H9 (cell line): ENCODE measurements at regions not wholly inside any gene's neighbourhood (a gene's known extent, or its start where the extent isn't known, plus 50 kb on each side); places are given as distances from the start of the nearest gene placed in this dataset.

ENCODE experiments used
- DNase-seq: peaks from one replicate; pipeline ENCODE4 v3.0.0-alpha.2; 2017
- H2AFZ ChIP-seq: one replicate; pipeline ENCODE4 v1.6.1; 2013; ENCODE audit warnings: mild to moderate bottlenecking, low read length, control low read depth, moderate library complexity
- H2AK5ac ChIP-seq: 2 replicates; pipeline ENCODE4 v1.6.1; 2013; ENCODE audit warnings: low read length, control low read depth, mixed read lengths; ENCODE audit not compliant: insufficient read length
- H2BK120ac ChIP-seq: one replicate; pipeline ENCODE4 v1.6.1; 2013; ENCODE audit warnings: low read depth, mild to moderate bottlenecking, low read length, control low read depth, inconsistent platforms; ENCODE audit not compliant: poor library complexity, severe bottlenecking
- H2BK12ac ChIP-seq: 2 replicates; pipeline ENCODE4 v1.6.1; 2013; ENCODE audit warnings: low read length, control low read depth, mixed read lengths, low read depth; ENCODE audit not compliant: insufficient read length
- H2BK15ac ChIP-seq: 2 replicates; pipeline ENCODE4 v1.6.1; 2013; ENCODE audit warnings: low read depth, low read length, control low read depth
- H2BK20ac ChIP-seq: one replicate; pipeline ENCODE4 v1.6.1; 2013; ENCODE audit warnings: low read depth, mild to moderate bottlenecking, low read length, control low read depth, inconsistent platforms; ENCODE audit not compliant: poor library complexity, severe bottlenecking
- H2BK5ac ChIP-seq: 2 replicates; pipeline ENCODE4 v1.6.1; 2013; ENCODE audit warnings: low read length, control low read depth, mixed read lengths; ENCODE audit not compliant: insufficient read length
- H3K14ac ChIP-seq: 2 replicates; pipeline ENCODE4 v1.6.1; 2013; ENCODE audit warnings: low read length, control low read depth; ENCODE audit not compliant: insufficient read depth
- H3K18ac ChIP-seq: 2 replicates; pipeline ENCODE4 v1.6.1; 2013; ENCODE audit warnings: low read depth, mild to moderate bottlenecking, mixed read lengths, low read length, control low read depth; ENCODE audit not compliant: insufficient read length
- H3K23ac ChIP-seq: 2 replicates; pipeline ENCODE4 v1.6.1; 2013; ENCODE audit warnings: low read length, control low read depth, mixed read lengths, low read depth; ENCODE audit not compliant: insufficient read length
- H3K23me2 ChIP-seq: 2 replicates; pipeline ENCODE4 v1.6.1; 2013; ENCODE audit warnings: low read depth, mild to moderate bottlenecking, mixed read lengths, low read length, control low read depth; ENCODE audit not compliant: insufficient read length, poor library complexity, severe bottlenecking
- H3K27ac ChIP-seq: 2 replicates; pipeline ENCODE4 v1.5.1; 2013; ENCODE audit warnings: low read length, control low read depth, mixed read lengths, low read depth; ENCODE audit not compliant: insufficient read length
- H3K27me3 ChIP-seq: 2 replicates; pipeline ENCODE4 v1.6.1; 2013; ENCODE audit warnings: low read length, control low read depth, inconsistent platforms; ENCODE audit not compliant: insufficient read depth
- H3K4ac ChIP-seq: 2 replicates; pipeline ENCODE4 v1.6.1; 2013; ENCODE audit warnings: low read depth, mild to moderate bottlenecking, control low read depth, inconsistent platforms, low read length, moderate library complexity
- H3K4me1 ChIP-seq: 2 replicates; pipeline ENCODE4 v1.6.1; 2013; ENCODE audit warnings: low read length, control low read depth, inconsistent platforms; ENCODE audit not compliant: insufficient read depth
- H3K4me2 ChIP-seq: 2 replicates; pipeline ENCODE4 v1.6.1; 2013; ENCODE audit warnings: low read length, control low read depth, mixed read lengths; ENCODE audit not compliant: insufficient read length, insufficient read depth
- H3K56ac ChIP-seq: 2 replicates; pipeline ENCODE4 v1.6.1; 2013; ENCODE audit warnings: low read depth, mild to moderate bottlenecking, mixed read lengths, low read length, control low read depth; ENCODE audit not compliant: insufficient read length
- H3K79me1 ChIP-seq: 2 replicates; pipeline ENCODE4 v1.6.1; 2013; ENCODE audit warnings: low read depth, mild to moderate bottlenecking, moderate library complexity, low read length, control low read depth, inconsistent platforms; ENCODE audit not compliant: insufficient read depth, poor library complexity, severe bottlenecking
- H3K79me2 ChIP-seq: 2 replicates; pipeline ENCODE4 v1.6.1; 2013; ENCODE audit warnings: low read length, control low read depth, inconsistent platforms; ENCODE audit not compliant: insufficient read depth
- H3K9ac ChIP-seq: 2 replicates; pipeline ENCODE4 v1.6.1; 2013; ENCODE audit warnings: low read length, control low read depth, mixed read lengths; ENCODE audit not compliant: insufficient read length; ENCODE audit errors: extremely low read depth
- H3K9me3 ChIP-seq: one replicate; pipeline ENCODE4 v1.6.1; 2013; ENCODE audit warnings: low read depth, low read length, inconsistent platforms; ENCODE audit not compliant: control insufficient read depth
- H3T11ph ChIP-seq: one replicate; pipeline ENCODE4 v1.6.1; 2013; ENCODE audit warnings: mild to moderate bottlenecking, low read length, control low read depth, inconsistent platforms
- H4K20me1 ChIP-seq: one replicate; pipeline ENCODE4 v1.6.1; 2013; ENCODE audit not compliant: control insufficient read depth, insufficient read length, insufficient read depth
- H4K5ac ChIP-seq: 2 replicates; pipeline ENCODE4 v1.6.1; 2013; ENCODE audit warnings: low read depth, mild to moderate bottlenecking, mixed read lengths, low read length, control low read depth; ENCODE audit not compliant: insufficient read length
- H4K8ac ChIP-seq: replicated peaks from 2 replicates; pipeline ENCODE4 v1.6.1; 2013; ENCODE audit warnings: low read length, control low read depth, mixed read lengths, low read depth; ENCODE audit not compliant: insufficient read length
- H4K91ac ChIP-seq: 2 replicates; pipeline ENCODE4 v1.6.1; 2013; ENCODE audit warnings: low read depth, mild to moderate bottlenecking, moderate library complexity, mixed read lengths, low read length, control low read depth; ENCODE audit not compliant: insufficient read length
- H3K27ac Mint-ChIP-seq, 3 experiments: 2 replicates in 2 of 3; 3 replicates in 1 of 3; pipeline ENCODE4 v1.8.0; 2020 to 2021; ENCODE audit warnings: mixed read lengths in 3 of 3, mild to moderate bottlenecking in 1 of 3, moderate library complexity in 1 of 3
- H3K27me3 Mint-ChIP-seq: 2 replicates; pipeline ENCODE4 v1.8.0; 2021; ENCODE audit warnings: low read depth, mild to moderate bottlenecking, moderate library complexity, mixed read lengths
- H3K36me3 Mint-ChIP-seq, 3 experiments: 2 replicates in 2 of 3; 3 replicates in 1 of 3; pipeline ENCODE4 v1.8.0; 2020 to 2021; ENCODE audit warnings: low read depth in 3 of 3, mixed read lengths in 3 of 3; ENCODE audit not compliant: insufficient read depth in 1 of 3
- H3K4me1 Mint-ChIP-seq, 2 experiments: 2 replicates each; pipeline ENCODE4 v1.8.0; 2020; ENCODE audit warnings: mixed read lengths in 2 of 2
- H3K4me3 Mint-ChIP-seq, 2 experiments: 2 replicates in 1 of 2; 3 replicates in 1 of 2; pipeline ENCODE4 v1.8.0; 2020 to 2021; ENCODE audit warnings: mild to moderate bottlenecking in 2 of 2, mixed read lengths in 2 of 2, moderate library complexity in 1 of 2
- H3K9me3 Mint-ChIP-seq, 2 experiments: 2 replicates in 1 of 2; 3 replicates in 1 of 2; pipeline ENCODE4 v1.8.0; 2020; ENCODE audit warnings: mild to moderate bottlenecking in 2 of 2, mixed read lengths in 2 of 2, moderate library complexity in 1 of 2
- CTCF ChIP-seq: fragments of 200-600 bp; sonication (generic); conservative IDR thresholded peaks from 3 replicates; pipeline ENCODE4 v1.8.0; 2021; ENCODE audit warnings: antibody characterized with exemption, mild to moderate bottlenecking
- WGBS: extraction: QIAGEN DNeasy Blood & Tissue Kit; methylation state at CpG from one replicate; pipeline ENCODE4 v1.1.7; 2013; ENCODE audit warnings: missing lambda C conversion rate, low lambda C conversion rate, mixed read lengths; ENCODE audit not compliant: insufficient read length; ENCODE audit errors: extremely low coverage; 5-methylcytosine and 5-hydroxymethylcytosine counted together

DNA sequence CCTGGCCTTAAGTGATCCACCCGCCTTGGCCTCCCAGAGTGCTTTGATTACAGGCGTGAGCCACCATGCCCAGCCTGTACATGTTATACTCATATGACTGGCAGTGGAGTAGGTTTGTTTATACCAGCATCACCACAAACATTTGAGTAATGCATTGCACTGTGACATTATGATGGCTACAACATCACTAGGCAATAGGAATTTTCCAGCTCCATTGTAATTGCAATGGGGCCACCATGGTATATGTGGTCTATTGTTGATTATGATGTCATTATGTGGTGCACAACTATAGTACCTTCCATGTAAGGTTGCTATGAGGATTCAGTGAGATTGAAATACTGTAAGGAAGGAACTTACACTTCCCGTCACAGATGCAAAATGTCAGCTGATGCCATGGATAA is 168.9 kb downstream of the COPRS start:
- H2BK5ac ChIP-seq, result no peak overlapping the region
- no peak overlapping the region for H4K8ac ChIP-seq
- H3K79me2 ChIP-seq, result no peaks in the 10 kb centered on the region
- no peaks in the 10 kb centered on the region for H3K36me3 Mint-ChIP-seq
- no peaks in the 10 kb centered on the region for H3K79me1 ChIP-seq
- no peak overlapping the region for H2BK12ac ChIP-seq
- H2AK5ac ChIP-seq, result no peak overlapping the region
- no peak overlapping the region for H3T11ph ChIP-seq
- no peaks in the 10 kb centered on the region for H3K9me3 ChIP-seq
- no peaks in the 10 kb centered on the region for H3K27me3 ChIP-seq
- no peaks in the 10 kb centered on the region for H4K20me1 ChIP-seq
- no peaks in the 10 kb centered on the region for H3K23me2 ChIP-seq
- no peak overlapping the region for H3K18ac ChIP-seq
- H3K4me1 ChIP-seq, result no peaks in the 10 kb centered on the region
- H2BK15ac ChIP-seq, result no peak overlapping the region
- no peak overlapping the region for H3K4ac ChIP-seq
- no peak overlapping the region for H2BK20ac ChIP-seq
- no peaks in the 10 kb centered on the region for H3K9me3 Mint-ChIP-seq
- no peak overlapping the region for H3K4me2 ChIP-seq
- H3K56ac ChIP-seq, result no peak overlapping the region
- no peak overlapping the region for H2AFZ ChIP-seq
- no peak overlapping the region for H3K9ac ChIP-seq
- no peak overlapping the region for H2BK120ac ChIP-seq
- no peak overlapping the region for H3K27ac ChIP-seq
- no CpG with 5 or more reads among the region's 3 CpGs for WGBS
- no peak overlapping the region for H3K23ac ChIP-seq
- H3K4me1 Mint-ChIP-seq, result peaks cover 3 to 9% of the 10 kb centered on the region in 2 experiments; a peak in 3 of 4 replicates
- no peak overlapping the region for H3K14ac ChIP-seq
- no peak overlapping the region for H4K5ac ChIP-seq
- no peak overlapping the region for H3K4me3 Mint-ChIP-seq
- H3K27ac Mint-ChIP-seq, result no peak overlapping the region
- no peak overlapping the region for H4K91ac ChIP-seq
- no peaks in the 10 kb centered on the region; the same call in 1 of the 2 replicates for H3K27me3 Mint-ChIP-seq
- no peak for TF ChIP-seq CTCF
- no peak for DNase-seq
